ENCODE measurements at regions not wholly inside any gene's neighbourhood (a gene's known extent, or its start where the extent isn't known, plus 50 kb on each side); places are given as distances from the start of the nearest gene placed in this dataset.
"Not testable (repeated sequence)": the region's sequence is repeated elsewhere in the genome, so short reads cannot be mapped to it uniquely, and the experiment has no call there.

GRCh38 chr3:137300703-137301102 lies 342.9 kb downstream of the IL20RB start:
- H3K27ac Mint-ChIP-seq, result no peak overlapping the region
- ChIA-PET POLR2A (no interaction called here), CTCF (no interaction called here)
- H3K4me1 Mint-ChIP-seq, result no peaks in the 10 kb centered on the region
- DNase-seq, result no peak
- no peaks in the 10 kb centered on the region for H3K9me3 Mint-ChIP-seq
- H3K27me3 Mint-ChIP-seq, result no peaks in the 10 kb centered on the region
- no peak overlapping the region for H3K4me3 Mint-ChIP-seq
- H3K36me3 Mint-ChIP-seq (ENCODE audit: low read depth), result no peaks in the 10 kb centered on the region

- H3K36me3 Mint-ChIP-seq (ENCODE audit: low read depth), result no peaks in the 10 kb centered on the region
- H3K4me3 Mint-ChIP-seq, result no peak overlapping the region
- DNase-seq, result no peak
- H3K4me1 Mint-ChIP-seq, result no peaks in the 10 kb centered on the region
- ChIA-PET CTCF (interaction anchor here (1.1 kb wide), 1 partner anchor 9 kb away, joined by 3 read pairs; no protein-coding TSS in a partner anchor), POLR2A (no interaction called here)
- H3K27me3 Mint-ChIP-seq, result no peaks in the 10 kb centered on the region
- H3K9me3 Mint-ChIP-seq, result no peaks in the 10 kb centered on the region
- no peak overlapping the region for H3K27ac Mint-ChIP-seq
Measured at GRCh38 chr3:137304313-137305056, 346.7 kb downstream of the IL20RB start.

- no peak overlapping the region for H3K27ac Mint-ChIP-seq
- no peaks in the 10 kb centered on the region for H3K36me3 Mint-ChIP-seq (ENCODE audit: low read depth)
- no peaks in the 10 kb centered on the region for H3K27me3 Mint-ChIP-seq
- no peak for DNase-seq
- CTCF ChIA-PET, result no interaction called here
- H3K4me3 Mint-ChIP-seq, result no peak overlapping the region
- no peaks in the 10 kb centered on the region for H3K9me3 Mint-ChIP-seq
- H3K4me1 Mint-ChIP-seq, result no peaks in the 10 kb centered on the region
- POLR2A ChIA-PET, result no interaction called here
Measured at GRCh38 chr3:137324114-137324513, 366.3 kb downstream of the IL20RB start.

GRCh38 chr3:137325170-137325569 lies 367.4 kb downstream of the IL20RB start:
- no peaks in the 10 kb centered on the region for H3K9me3 Mint-ChIP-seq
- ChIA-PET POLR2A (no interaction called here), CTCF (no interaction called here)
- H3K4me1 Mint-ChIP-seq, result no peaks in the 10 kb centered on the region
- H3K27ac Mint-ChIP-seq, result no peak overlapping the region
- H3K27me3 Mint-ChIP-seq, result no peaks in the 10 kb centered on the region
- no peak overlapping the region for H3K4me3 Mint-ChIP-seq
- no peaks in the 10 kb centered on the region for H3K36me3 Mint-ChIP-seq (ENCODE audit: low read depth)
- no peak for DNase-seq

- H3K36me3 Mint-ChIP-seq (ENCODE audit: low read depth), result no peaks in the 10 kb centered on the region
Measured at GRCh38 chr3:137325934-137326333, 368.2 kb downstream of the IL20RB start.

GRCh38 chr3:137329594-137329993 lies 371.8 kb downstream of the IL20RB start:
- Mint-ChIP-seq H3K27me3 (no peaks in the 10 kb centered on the region), H3K36me3 (ENCODE audit: low read depth) (no peaks in the 10 kb centered on the region), H3K4me3 (no peak overlapping the region), H3K27ac (no peak overlapping the region), H3K4me1 (no peaks in the 10 kb centered on the region), H3K9me3 (peaks cover 4% of the 10 kb centered on the region)
- ChIA-PET CTCF (no interaction called here), POLR2A (no interaction called here)
- DNase-seq, result no peak

More at GRCh38 chr3:137325934-137326333, 368.2 kb downstream of the IL20RB start:
- H3K4me1 Mint-ChIP-seq, result no peaks in the 10 kb centered on the region
- no peaks in the 10 kb centered on the region for H3K27me3 Mint-ChIP-seq
- no peak for DNase-seq
- ChIA-PET POLR2A (no interaction called here), CTCF (no interaction called here)
- H3K27ac Mint-ChIP-seq, result no peak overlapping the region
- peaks cover 4% of the 10 kb centered on the region for H3K9me3 Mint-ChIP-seq
- no peak overlapping the region for H3K4me3 Mint-ChIP-seq

- DNase-seq, result no peak
- no peaks in the 10 kb centered on the region for H3K36me3 Mint-ChIP-seq (ENCODE audit: low read depth)
- ChIA-PET CTCF (no interaction called here), POLR2A (no interaction called here)
- no peak overlapping the region for H3K4me3 Mint-ChIP-seq
- H3K27me3 Mint-ChIP-seq, result no peaks in the 10 kb centered on the region
- H3K9me3 Mint-ChIP-seq, result peaks cover 4% of the 10 kb centered on the region
- H3K4me1 Mint-ChIP-seq, result no peaks in the 10 kb centered on the region
- no peak overlapping the region for H3K27ac Mint-ChIP-seq
Measured at GRCh38 chr3:137330246-137330645, 372.5 kb downstream of the IL20RB start.

GRCh38 chr3:137332297-137332696 lies 374.5 kb downstream of the IL20RB start:
- Mint-ChIP-seq H3K27me3 (no peaks in the 10 kb centered on the region), H3K9me3 (peaks cover 4% of the 10 kb centered on the region)

GRCh38 chr3:137335478-137335877 lies 377.7 kb downstream of the IL20RB start:
- CTCF ChIA-PET, result no interaction called here
- H3K27me3 Mint-ChIP-seq, result no peaks in the 10 kb centered on the region
- no peak for DNase-seq
- H3K27ac Mint-ChIP-seq, result no peak overlapping the region
- no peaks in the 10 kb centered on the region for H3K36me3 Mint-ChIP-seq (ENCODE audit: low read depth)
- peaks cover 22% of the 10 kb centered on the region for H3K9me3 Mint-ChIP-seq
- no peak overlapping the region for H3K4me3 Mint-ChIP-seq
- POLR2A ChIA-PET, result no interaction called here
- no peaks in the 10 kb centered on the region for H3K4me1 Mint-ChIP-seq

More at GRCh38 chr3:137332297-137332696, 374.5 kb downstream of the IL20RB start:
- Mint-ChIP-seq H3K27ac (no peak overlapping the region), H3K4me3 (no peak overlapping the region), H3K4me1 (no peaks in the 10 kb centered on the region), H3K36me3 (ENCODE audit: low read depth) (no peaks in the 10 kb centered on the region)
- CTCF ChIA-PET, result no interaction called here
- no peak for DNase-seq
- POLR2A ChIA-PET, result no interaction called here

GRCh38 chr3:137338400-137338799 lies 380.6 kb downstream of the IL20RB start:
- H3K27ac Mint-ChIP-seq; DNase-seq; H3K4me1 Mint-ChIP-seq; H3K36me3 Mint-ChIP-seq (ENCODE audit: low read depth); H3K4me3 Mint-ChIP-seq; H3K27me3 Mint-ChIP-seq; POLR2A ChIA-PET; CTCF ChIA-PET: not testable (repeated sequence)
- H3K9me3 Mint-ChIP-seq, result peaks cover 24% of the 10 kb centered on the region

- ChIA-PET POLR2A (no interaction called here), CTCF (no interaction called here)
- Mint-ChIP-seq H3K9me3 (peaks cover 19% of the 10 kb centered on the region), H3K27me3 (no peaks in the 10 kb centered on the region), H3K36me3 (ENCODE audit: low read depth) (no peaks in the 10 kb centered on the region), H3K4me1 (no peaks in the 10 kb centered on the region), H3K27ac (no peak overlapping the region), H3K4me3 (no peak overlapping the region)
- DNase-seq, result no peak
Measured at GRCh38 chr3:137343283-137343682, 385.5 kb downstream of the IL20RB start.

GRCh38 chr3:137347132-137347531 lies 389.3 kb downstream of the IL20RB start:
- H3K4me1 Mint-ChIP-seq, result no peaks in the 10 kb centered on the region
- H3K27ac Mint-ChIP-seq, result no peak overlapping the region
- H3K36me3 Mint-ChIP-seq (ENCODE audit: low read depth), result no peaks in the 10 kb centered on the region
- H3K4me3 Mint-ChIP-seq, result no peak overlapping the region
- CTCF ChIA-PET, result no interaction called here
- H3K9me3 Mint-ChIP-seq, result peaks cover 3% of the 10 kb centered on the region
- DNase-seq, result no peak
- H3K27me3 Mint-ChIP-seq, result no peaks in the 10 kb centered on the region
- POLR2A ChIA-PET, result no interaction called here

GRCh38 chr3:137347817-137348368 lies 390.1 kb downstream of the IL20RB start:
- Mint-ChIP-seq H3K4me1 (no peaks in the 10 kb centered on the region), H3K4me3 (no peak overlapping the region), H3K27me3 (no peaks in the 10 kb centered on the region), H3K27ac (no peak overlapping the region), H3K9me3 (peaks cover 1% of the 10 kb centered on the region), H3K36me3 (ENCODE audit: low read depth) (no peaks in the 10 kb centered on the region)
- ChIA-PET CTCF (no interaction called here), POLR2A (no interaction called here)
- DNase-seq, result no peak

GRCh38 chr3:137348936-137349335 lies 391.2 kb downstream of the IL20RB start:
- ChIA-PET POLR2A (no interaction called here), CTCF (no interaction called here)
- Mint-ChIP-seq H3K27me3 (no peaks in the 10 kb centered on the region), H3K9me3 (peaks cover 4% of the 10 kb centered on the region), H3K4me1 (no peaks in the 10 kb centered on the region), H3K27ac (no peak overlapping the region), H3K36me3 (ENCODE audit: low read depth) (no peaks in the 10 kb centered on the region), H3K4me3 (no peak overlapping the region)
- no peak for DNase-seq

Measured in activated CD4-positive, alpha-beta memory T cell treated with anti-CD3 and anti-CD28 coated beads, Interleukin-2, amount 10 ng/mL, durations not matched to agents 7 days and 5 days (primary cell).